Endothelial cell (in vitro differentiated cells): ENCODE measurements at regions not wholly inside any gene's neighbourhood (a gene's known extent, or its start where the extent isn't known, plus 50 kb on each side); places are given as distances from the start of the nearest gene placed in this dataset.

Experiments
- DNase-seq: peaks from one replicate; pipeline ENCODE4 v3.0.0; 2021; ENCODE audit warnings: low spot score
- H3K27ac Mint-ChIP-seq: one replicate; pipeline ENCODE4 v1.8.0; 2021; ENCODE audit warnings: mixed read lengths, inconsistent platforms; ENCODE audit not compliant: unreplicated experiment
- H3K27me3 Mint-ChIP-seq: one replicate; pipeline ENCODE4 v1.8.0; 2021; ENCODE audit warnings: mild to moderate bottlenecking, moderate library complexity, mixed read lengths, inconsistent platforms; ENCODE audit not compliant: unreplicated experiment
- H3K36me3 Mint-ChIP-seq: one replicate; pipeline ENCODE4 v1.8.0; 2021; ENCODE audit warnings: mild to moderate bottlenecking, low read depth, mixed read lengths, inconsistent platforms; ENCODE audit not compliant: unreplicated experiment
- H3K4me1 Mint-ChIP-seq: one replicate; pipeline ENCODE4 v1.8.0; 2021; ENCODE audit warnings: mild to moderate bottlenecking, mixed read lengths, inconsistent platforms; ENCODE audit not compliant: unreplicated experiment
- H3K4me3 Mint-ChIP-seq: one replicate; pipeline ENCODE4 v1.8.0; 2021; ENCODE audit warnings: mild to moderate bottlenecking, mixed read lengths, inconsistent platforms; ENCODE audit not compliant: unreplicated experiment
- H3K9me3 Mint-ChIP-seq: one replicate; pipeline ENCODE4 v1.8.0; 2021; ENCODE audit warnings: mixed read lengths, inconsistent platforms; ENCODE audit not compliant: unreplicated experiment
- CTCF ChIP-seq: fragments of 200-600 bp; sonication (generic); IDR thresholded peaks from one replicate; pipeline ENCODE4 v1.5.0; 2021; ENCODE audit warnings: antibody characterized with exemption; ENCODE audit not compliant: unreplicated experiment

- Mint-ChIP-seq H3K27ac (no peak overlapping the region), H3K4me1 (no peaks in the 10 kb centered on the region), H3K27me3 (peaks cover 2% of the 10 kb centered on the region), H3K36me3 (no peaks in the 10 kb centered on the region), H3K9me3 (no peaks in the 10 kb centered on the region), H3K4me3 (no peak overlapping the region)
- DNase-seq: no peak
- no peak for TF ChIP-seq CTCF
Measured at GRCh38 chr9:30977965-30978364, 1406.5 kb upstream of the ACO1 start.

GRCh38 chr9:30982301-30982700 is 1402.1 kb upstream of the ACO1 start:
- no peak for DNase-seq
- TF ChIP-seq CTCF: no peak
- H3K27ac Mint-ChIP-seq: no peak overlapping the region
- peaks cover 4% of the 10 kb centered on the region for H3K27me3 Mint-ChIP-seq
- no peaks in the 10 kb centered on the region for H3K4me1 Mint-ChIP-seq
- no peaks in the 10 kb centered on the region for H3K9me3 Mint-ChIP-seq
- H3K36me3 Mint-ChIP-seq: no peaks in the 10 kb centered on the region
- no peak overlapping the region for H3K4me3 Mint-ChIP-seq

GRCh38 chr9:30995956-30996738 is 1388.3 kb upstream of the ACO1 start:
- Mint-ChIP-seq H3K27me3 (peaks cover 2% of the 10 kb centered on the region), H3K4me1 (no peaks in the 10 kb centered on the region)
- no peak for TF ChIP-seq CTCF

GRCh38 chr9:30996761-30997160 is 1387.7 kb upstream of the ACO1 start:
- no peak for TF ChIP-seq CTCF
- Mint-ChIP-seq H3K27ac (no peak overlapping the region), H3K4me3 (no peak overlapping the region), H3K4me1 (no peaks in the 10 kb centered on the region), H3K36me3 (no peaks in the 10 kb centered on the region), H3K27me3 (peaks cover 2% of the 10 kb centered on the region), H3K9me3 (no peaks in the 10 kb centered on the region)
- DNase-seq: no peak

More at GRCh38 chr9:30995956-30996738, 1388.3 kb upstream of the ACO1 start:
- Mint-ChIP-seq H3K36me3 (no peaks in the 10 kb centered on the region), H3K4me3 (no peak overlapping the region), H3K27ac (no peak overlapping the region), H3K9me3 (no peaks in the 10 kb centered on the region)
- no peak for DNase-seq

GRCh38 chr9:30997291-30997690 is 1387.2 kb upstream of the ACO1 start:
- TF ChIP-seq CTCF: no peak
- Mint-ChIP-seq H3K27ac (no peak overlapping the region), H3K4me3 (no peak overlapping the region), H3K27me3 (peaks cover 2% of the 10 kb centered on the region), H3K36me3 (no peaks in the 10 kb centered on the region), H3K9me3 (no peaks in the 10 kb centered on the region), H3K4me1 (no peaks in the 10 kb centered on the region)
- DNase-seq: no peak
